HG02981 (cell line): ENCODE measurements at regions not wholly inside any gene's neighbourhood (a gene's known extent, or its start where the extent isn't known, plus 50 kb on each side); places are given as distances from the start of the nearest gene placed in this dataset.
"Not testable (repeated sequence)": the region's sequence is repeated elsewhere in the genome, so short reads cannot be mapped to it uniquely, and the experiment has no call there.

Experiments used
- ATAC-seq: cut with Tn5 transposase; IDR thresholded peaks from one replicate; pipeline ENCODE4 v1.9.1; 2021; ENCODE audit warnings: mild to moderate bottlenecking, moderate library complexity; ENCODE audit not compliant: unreplicated experiment

DNA sequence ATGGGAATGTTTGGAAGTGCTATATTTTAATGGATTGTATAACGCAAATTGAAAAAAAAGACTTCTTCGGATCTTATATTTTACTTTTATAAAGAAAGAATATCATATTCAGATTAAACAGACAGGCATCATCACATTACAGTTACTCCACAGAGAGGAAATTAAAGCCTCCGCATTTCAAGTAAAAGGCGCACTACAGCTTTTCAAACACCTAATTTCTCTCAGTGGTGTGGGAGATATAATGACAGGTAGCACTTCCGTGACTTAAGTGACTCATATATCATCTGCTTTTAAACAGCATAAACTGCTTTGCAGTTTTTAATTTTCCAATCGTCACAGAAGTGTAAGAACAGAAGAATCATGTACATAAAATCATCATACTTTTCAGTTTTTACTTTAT lies 751.4 kb downstream of the FSCB start:
- no peak for ATAC-seq

DNA sequence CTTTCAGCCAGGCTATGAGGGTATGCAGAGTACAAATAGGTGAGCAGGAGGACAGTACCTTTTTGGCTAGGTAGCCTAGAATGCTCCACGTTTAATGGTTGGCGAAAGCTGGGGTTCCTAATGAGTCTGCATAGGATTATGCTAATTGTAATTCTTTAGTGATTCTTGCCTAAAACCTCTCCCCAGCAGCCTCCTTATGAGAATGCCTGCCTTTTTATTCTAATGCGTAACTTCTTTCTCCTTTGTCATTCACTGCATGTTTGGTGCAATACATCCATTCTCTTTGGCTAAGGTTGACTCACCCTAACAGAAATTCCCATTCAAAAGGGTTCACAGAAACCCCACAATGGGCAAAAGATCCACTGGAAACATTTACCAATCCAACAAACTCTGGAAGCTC lies 752.2 kb downstream of the FSCB start:
- no peak for ATAC-seq

DNA sequence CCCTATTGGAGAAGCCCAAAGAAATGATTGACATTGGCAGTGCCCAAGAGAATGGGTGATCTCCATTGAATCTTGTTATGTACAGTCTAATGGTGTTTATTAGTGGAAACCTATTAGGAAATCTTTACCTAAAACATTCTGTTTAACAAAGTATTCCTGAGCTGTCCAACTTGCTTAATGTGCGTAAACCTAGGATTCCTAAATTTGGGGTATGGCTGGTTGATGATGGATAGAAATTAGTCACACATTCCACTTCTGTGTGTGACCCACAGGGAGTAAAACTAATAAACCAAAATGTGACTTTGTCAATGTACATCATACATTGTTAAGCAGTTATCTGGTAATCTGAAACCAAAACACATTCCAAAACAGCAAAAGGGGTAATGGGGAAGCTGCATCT lies 761.3 kb downstream of the FSCB start:
- ATAC-seq, result no peak

DNA sequence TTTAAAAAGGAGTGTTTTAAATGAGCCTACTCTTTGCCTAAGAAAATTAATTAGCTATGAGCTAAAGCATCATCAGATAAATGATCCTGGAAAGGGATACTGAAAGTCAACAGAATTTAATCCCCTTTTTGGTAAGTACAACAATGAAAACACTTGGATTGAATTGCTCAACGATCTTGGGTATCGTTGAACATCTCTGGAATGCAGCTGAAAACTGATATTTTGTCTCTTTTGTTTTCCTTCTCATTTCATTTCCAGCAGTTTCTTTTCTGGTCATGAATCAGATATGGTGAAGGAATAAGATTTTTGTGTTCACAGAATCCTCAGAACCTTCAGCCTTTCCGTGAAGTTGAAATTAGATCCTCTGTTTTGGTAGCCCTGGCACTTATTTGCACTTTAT lies 771.2 kb downstream of the FSCB start:
- ATAC-seq, result no peak

DNA sequence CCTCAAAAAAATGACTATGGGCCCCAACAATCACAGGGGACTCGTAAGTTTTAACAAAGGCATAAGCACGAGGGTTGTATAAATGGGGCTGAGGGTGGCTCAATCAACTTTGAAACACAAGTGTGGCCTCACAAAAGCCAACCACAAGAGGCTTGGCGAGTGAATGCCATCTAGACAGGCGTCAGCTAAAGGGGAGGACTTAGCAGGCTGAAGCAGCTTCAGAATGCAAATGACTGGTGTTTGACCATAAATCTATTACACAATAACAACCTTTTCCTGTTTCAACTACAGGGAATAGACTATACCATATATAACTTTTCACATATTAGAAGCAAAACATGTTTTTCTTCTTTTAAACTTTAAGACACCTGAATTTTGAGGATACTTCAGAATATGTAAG lies 777.9 kb downstream of the FSCB start:
- no peak for ATAC-seq

DNA sequence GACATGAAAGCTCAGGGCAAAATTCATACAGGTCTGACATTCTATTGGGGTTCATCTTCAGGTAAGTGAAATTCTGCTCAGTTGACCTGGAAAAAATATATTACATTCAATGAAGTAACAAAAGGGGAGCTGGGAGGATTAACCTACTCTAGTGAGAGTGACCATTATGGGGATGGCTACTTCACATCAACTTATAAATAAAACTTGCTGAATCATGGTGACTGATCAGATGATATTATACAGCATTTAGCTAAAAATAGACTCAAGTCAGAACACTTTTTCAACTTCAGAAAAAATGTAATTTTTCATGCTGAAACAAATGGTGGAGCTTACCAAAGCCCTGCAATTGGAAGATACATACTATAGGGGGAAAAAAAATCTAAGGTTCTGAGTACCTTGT lies 800.2 kb downstream of the FSCB start:
- ATAC-seq, result no peak

DNA sequence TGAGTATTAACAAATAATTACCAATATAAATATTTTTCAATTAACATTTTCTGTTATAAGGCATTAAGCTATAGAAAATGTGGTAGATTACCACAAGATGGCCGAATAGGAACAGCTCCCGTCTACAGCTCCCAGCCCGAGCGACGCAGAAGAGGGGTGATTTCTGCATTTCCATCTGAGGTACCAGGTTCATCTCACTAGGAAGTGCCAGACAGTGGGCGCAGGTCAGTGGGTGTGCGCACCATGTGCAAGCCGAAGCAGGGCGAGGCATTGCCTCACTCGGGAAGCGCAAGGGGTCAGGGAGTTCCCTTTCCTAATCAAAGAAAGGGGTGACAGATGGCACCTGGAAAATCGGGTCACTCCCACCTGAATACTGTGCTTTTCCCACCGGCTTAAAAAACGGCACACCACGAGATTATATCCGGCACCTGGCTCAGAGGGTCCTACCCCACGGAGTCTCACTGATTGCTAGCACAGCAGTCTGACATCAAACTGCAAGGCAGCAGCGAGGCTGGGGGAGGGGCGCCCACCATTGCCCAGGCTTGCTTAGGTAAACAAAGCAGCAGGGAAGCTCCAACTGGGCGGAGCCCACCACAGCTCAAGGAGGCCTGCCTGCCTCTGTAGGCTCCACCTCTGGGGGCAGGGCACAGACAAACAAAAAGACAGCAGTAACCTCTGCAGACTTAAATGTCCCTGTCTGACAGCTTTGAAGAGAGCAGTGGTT lies 808.4 kb downstream of the FSCB start:
- ATAC-seq, result not testable (repeated sequence)

DNA sequence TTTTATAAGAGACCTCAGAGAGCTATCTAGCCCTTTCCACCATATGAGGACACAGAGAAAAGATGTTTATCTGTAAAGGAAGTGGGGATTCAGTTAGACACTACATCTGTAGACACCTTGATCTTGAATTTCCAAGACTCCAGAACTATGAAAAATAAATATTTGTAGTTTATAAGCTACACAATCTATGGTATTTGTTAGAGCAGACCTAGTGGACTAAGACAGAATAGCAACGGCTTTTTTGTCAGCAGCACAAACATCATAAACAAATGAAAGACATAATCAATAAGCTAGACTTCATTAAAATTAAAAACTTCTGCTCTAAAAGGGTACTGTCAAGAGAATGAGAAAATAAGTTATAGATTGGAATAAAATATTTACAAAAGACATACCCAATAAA lies 810.1 kb downstream of the FSCB start:
- ATAC-seq, result no peak

DNA sequence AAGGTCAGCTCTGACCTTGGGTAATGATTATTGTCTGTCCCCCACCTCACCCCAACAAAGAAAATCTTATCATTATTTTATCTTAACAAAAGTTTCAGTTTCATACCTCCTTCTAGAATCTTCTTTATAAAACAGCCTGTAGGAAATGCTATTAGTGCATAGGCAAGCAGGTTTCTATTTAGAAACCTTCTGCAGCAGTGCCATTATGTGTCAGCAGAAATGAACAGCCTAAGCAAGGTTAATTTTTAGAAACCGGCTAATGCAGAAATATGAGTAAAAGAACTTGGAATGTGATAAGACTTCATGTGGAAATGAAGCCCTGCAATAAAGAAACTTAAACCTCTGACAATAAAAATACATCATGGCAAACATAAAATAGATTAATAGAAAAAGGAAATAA lies 814.4 kb downstream of the FSCB start:
- ATAC-seq, result no peak

DNA sequence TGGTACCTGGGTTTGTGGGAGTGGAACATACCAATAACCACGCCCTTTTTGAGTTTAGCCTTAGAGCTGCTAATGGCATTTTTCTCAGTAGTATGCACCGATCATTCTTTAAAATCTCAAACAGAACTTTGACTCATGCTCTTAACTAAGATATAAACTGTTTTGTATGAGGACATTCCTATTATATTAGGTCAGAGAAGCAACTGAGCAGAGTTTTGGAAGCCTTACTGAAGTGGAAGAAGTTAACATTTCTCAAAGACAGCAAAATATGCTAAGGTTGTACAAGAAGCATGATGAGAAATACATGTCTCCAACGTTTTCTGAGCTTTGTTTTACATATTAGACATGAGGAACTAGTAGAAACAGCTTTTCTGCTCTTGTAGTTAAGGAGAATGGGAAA lies 819.2 kb downstream of the FSCB start:
- ATAC-seq, result no peak

DNA sequence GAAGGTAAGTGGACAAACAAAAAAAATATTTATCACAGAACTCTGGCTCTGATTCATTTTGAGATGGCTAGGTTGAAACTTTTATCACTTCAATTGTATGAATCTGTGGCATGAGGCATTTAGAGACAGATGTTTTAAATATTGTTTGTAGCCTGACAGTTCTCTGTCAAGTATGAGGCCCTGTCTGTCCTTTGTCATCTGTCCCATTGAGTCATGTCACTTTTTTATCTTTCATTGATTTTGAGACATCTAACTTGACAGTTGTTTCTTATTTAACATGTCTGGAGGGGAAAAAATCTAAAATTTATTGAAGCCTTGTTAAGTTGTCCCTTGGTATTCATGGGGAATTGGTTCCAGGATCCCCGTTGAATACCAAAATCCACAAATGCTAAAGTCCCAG lies 829.5 kb downstream of the FSCB start:
- ATAC-seq, result no peak

DNA sequence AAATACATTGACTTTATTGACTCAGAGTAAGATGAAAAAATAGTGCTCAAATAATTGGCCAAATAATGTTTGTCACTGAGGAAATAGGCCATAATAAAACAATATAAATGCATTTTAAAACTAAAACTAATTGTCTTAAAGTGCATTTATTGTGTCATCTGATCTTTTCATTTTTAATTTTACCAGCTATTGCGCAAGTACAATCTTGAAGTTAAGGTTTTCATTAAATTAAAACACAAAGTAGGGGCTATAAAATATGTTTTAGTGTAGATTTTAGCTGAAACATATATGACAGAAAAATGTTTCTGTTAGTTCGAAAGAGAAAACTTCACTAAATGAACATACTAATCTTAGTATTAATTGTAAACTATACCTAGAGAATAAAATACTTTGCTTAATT lies 832.8 kb downstream of the FSCB start:
- ATAC-seq, result no peak

DNA sequence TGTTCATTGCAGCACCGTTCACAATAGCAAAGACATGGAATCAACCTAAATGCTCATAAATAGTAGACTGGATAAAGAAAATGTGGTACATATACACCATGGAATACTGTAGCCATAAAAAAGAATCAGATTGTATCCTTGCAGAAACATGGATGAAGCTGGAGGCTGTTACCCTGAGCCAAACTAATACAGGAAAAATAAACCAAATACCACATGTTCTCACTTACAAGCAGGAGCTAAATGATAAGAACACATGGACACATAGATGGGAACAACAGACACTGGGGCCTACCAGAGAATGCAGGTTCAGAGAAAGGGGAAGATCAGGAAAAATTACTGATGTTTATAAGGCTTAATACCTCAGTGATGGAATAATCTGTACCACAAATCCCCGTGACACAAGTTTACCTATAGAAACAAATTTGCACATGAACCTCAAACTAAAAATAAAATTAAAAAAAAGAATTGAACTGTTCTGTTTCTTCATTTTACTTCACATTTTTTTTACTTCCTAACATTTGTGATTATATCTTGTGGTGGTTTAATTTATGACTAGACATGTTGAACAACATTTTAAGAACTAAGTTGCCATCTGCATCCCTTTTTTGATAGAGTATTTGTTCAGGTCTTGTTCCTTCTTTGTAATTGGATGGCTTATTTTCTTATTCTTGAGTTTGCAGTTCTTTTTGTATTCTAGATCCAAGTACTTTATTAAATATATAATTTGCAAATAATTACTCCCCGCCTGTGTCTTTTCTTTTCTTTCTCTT lies 835.2 kb downstream of the FSCB start:
- ATAC-seq, result no peak

DNA sequence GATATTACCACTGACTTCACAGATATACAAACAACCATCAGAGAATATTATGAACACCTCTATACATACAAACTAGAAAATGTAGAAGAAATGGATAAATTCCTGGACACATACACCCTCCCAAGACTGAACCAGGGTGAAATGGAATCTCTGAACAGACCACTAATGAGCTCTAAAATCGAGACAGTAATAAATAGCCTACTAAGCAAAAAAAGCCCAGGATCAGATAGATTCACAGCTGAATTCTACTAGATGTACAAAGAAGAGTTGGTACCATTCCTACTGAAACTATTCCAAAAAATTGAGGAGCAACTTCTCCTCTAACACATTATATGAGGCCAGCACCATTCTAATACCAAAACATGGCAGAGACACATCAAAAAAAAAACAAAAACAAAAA lies 837.7 kb downstream of the FSCB start:
- ATAC-seq, result no peak

DNA sequence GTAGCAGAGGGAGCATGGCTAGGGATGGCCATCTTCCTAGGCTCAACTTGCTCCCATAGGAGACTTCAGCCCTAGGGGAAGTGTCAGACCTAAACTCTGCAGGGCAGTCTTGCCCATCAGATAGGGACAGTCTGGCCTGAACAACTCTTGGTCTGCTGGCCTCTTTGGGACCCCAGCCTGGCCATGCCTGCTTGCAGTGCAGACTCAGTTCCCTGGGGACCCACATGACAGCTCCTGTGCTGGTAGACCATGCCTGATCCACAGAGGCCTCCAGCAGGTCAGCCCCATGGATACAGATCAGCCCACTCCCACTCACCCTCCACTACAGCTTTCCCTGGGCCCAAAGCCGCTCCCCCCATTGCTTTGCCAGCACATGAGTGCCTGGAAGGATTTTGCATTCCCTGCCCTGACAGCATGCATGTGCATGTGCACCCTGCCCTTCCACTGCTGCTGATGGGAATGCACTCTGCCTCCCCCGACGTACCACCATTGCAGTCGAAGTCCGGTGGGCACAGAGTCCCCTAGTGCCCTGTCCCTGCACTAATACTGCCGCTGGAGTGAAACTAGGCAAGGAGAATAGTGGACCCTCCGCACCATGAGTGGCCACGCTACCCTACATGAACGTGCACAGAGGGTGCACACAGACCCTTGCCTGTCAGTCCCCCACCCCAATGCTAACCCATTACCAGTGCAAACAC lies 841.4 kb downstream of the FSCB start:
- no peak for ATAC-seq

DNA sequence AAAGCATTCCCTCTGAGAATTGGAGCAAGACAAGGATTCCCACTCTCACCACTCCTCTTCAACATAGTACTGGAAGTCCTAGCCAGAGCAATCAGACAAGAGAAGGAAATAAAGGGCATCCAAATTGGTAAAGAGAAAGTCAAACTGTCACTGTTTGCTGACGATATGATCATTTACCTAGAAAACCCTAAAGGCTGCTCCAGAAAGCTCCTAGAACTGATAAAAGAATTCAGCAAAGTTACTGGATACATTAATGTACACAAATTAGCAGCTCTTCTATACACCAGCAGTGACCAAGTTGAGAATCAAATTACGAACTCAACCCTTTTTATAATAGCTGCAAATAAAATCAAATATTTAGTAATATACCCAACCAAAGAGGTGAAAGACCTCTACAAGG lies 851.9 kb downstream of the FSCB start:
- not testable (repeated sequence) for ATAC-seq

DNA sequence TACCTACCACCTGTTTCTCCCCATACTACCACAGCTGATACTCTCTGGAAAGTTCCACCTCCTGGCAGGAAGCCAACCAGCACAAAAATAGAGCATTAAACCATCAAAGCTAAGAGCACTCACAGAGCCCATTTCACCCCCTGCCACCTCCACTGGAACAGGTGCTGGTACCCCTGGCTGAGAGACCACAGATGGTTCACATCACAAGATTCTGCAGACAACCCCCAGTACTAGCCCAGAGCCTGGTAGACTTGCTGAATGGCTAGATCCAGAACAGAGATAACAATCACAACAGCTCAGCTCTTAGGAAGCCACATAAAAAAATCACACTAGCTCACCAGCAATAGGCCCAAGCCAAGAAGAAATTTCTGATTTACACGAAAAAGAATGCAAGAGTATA lies 855.2 kb downstream of the FSCB start:
- ATAC-seq, result no peak

DNA sequence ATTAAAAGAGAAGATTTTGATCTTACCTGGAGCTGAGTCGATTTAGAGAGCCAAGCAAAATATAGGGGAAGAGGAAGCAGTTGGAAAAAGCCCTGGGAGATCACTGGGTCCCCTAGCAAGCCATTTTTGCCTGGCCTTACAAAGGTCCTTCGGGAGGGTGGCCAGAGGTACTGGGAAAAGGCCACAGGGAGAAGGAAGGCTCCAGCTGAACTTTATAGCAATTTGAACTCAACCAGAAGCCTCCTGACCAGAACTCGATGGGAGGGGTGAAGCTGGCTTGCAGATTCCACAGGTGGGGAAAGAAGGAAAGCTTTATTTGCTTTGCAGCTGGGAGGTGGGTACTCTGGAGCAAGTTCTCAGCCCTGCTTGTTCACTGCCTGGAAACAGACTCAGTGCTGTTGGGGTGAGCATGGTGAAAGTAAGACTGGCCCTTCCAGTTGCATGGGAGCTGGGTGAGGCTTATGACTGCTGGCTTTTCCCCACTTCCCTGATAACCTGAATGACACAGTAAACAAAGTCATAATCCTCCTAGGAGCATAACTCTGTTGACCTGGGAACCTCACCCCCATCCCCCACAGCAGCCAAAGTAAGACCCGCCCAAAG lies 855.8 kb downstream of the FSCB start:
- no peak for ATAC-seq

DNA sequence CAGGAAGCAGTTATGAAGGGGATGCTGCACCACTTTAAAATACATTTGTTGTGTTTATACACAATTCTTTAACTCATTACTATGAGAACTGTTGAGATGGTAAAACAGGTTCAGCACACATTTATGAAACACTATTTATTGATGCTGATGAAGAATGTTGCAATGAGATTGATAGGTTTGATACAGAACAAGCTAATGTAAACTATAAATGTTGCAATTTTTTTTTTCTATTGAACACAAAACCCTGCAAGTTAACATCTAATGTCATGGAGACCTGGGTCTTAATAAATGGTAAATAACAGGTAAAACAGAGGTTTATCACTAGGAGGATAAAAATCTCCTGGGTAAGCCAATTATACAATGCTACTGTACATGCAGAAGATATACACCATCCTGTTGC lies 857.6 kb downstream of the FSCB start:
- ATAC-seq, result no peak

DNA sequence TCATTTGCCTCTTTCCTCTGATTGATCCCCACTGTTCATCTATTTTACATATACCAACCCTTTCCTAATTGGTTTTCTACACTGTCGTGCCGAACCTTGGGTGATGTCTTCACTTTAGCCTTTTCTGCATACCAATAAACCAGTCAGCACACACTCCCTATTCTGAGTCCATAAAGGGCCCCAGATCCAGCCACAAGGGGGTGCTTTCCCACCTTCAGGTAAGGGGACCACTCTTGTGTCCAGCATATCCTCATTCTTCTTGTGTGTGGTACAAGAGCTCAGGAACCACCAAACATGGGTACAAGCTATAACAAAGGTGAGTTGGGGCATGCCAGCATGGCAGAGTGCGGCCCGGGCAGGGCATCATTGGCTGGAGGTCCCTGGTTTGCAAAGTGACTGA lies 859.8 kb downstream of the FSCB start:
- ATAC-seq, result no peak

DNA sequence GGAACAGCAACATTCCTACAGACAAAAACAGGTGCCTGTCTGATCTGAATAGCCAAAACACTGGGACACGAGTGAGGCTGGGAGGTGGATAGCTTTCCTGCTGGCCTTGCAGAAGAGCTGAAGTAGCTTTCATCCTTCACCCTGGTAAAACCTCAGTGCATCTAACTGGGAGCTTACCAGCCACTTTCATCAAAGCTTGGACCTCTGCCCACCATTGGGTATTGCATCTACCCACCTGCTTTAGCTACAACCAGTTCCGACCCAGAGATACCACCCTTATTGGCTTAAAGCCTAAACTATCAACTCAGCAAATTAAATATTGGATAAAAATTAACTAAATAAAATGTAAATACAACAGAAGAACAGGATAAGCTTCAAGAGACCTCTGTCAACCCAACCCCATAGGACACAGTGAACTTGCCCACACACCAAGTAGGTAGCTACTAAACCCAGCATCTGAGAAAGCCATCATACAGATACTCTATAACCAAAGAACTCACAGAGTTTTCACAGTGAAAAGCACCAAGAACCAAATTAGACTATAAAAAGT lies 866.3 kb downstream of the FSCB start:
- ATAC-seq, result no peak
